ENCODE measurements at regions not wholly inside any gene's neighbourhood (a gene's known extent, or its start where the extent isn't known, plus 50 kb on each side); places are given as distances from the start of the nearest gene placed in this dataset.

DNA sequence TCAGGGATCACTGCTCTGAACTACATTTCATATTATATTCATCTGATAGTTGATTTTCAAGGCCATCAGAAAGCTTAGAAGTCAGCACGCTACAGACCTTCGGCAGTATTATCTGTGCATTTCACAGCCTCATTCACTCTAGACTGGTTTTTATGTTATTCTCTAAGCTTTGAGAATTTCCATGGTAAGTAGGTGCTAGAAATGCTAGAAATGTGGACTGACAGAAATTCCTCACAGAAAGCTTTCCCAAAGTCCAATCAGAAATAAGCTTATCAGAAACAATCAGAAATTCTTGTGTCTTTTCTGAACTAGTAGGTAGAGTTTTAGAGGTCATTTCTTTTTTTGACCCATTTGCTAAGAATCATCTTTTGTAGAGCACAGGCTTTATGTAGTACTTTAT lies 176.6 kb downstream of the TMTC3 start:
- 81 to 96% (median 94%) methylated on average over 2 of the region's 2 CpGs for WGBS, 3 donors

DNA sequence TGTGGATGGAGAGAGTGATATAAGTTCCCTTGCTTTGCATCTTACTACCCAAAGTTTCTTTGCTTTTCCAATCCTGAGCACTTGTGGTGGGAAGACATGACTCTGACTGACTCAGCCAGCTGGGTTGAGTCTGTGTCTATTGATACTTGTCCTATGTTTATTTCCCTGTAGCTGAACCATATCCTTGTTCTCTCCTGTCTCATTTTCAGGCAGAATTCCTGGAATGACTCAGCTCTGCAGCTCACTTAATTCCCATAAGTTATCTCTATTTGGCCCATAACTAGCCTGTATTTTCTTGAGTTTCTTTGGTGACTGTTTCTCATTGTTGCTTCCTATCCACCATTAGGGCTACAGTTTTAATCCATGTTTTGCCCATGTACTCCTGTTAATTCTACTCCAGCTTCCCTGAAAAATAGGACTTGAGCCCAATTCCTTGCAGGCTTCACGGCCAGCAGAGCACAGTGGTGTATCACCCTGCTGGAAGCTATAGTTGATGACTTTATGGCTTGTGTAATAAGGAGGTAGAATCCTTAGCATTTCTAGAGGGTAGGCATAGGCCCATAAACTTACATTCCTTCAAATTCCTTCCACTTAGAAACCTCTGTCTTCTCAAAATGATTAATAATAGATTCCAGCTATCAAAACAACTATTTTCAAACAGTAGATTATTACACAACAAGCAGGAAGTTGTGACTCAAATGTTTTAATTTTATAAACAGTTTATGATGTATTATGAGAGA lies 183.1 kb downstream of the TMTC3 start:
- peak in 1 of 5 donors; percentile 12 for DNase-seq
- no peaks in the 10 kb centered on the region for H3K27me3 ChIP-seq
- WGBS, 3 donors = 4 to 19% (median 10%) methylated on average over 1 of the region's 1 CpG
- H3K9me3 ChIP-seq = no peaks in the 10 kb centered on the region
- H3K4me3 ChIP-seq = no peak overlapping the region
- intact Hi-C loops (cut with DNase I) = no loop called here
- peak overlapping the region in 1 of 2 donors; percentile 28 for H3K27ac ChIP-seq
- H3K36me3 ChIP-seq = no peaks in the 10 kb centered on the region
- H3K4me1 ChIP-seq (ENCODE audit: insufficient read depth) = peaks cover 6% of the 10 kb centered on the region
- no peak for TF ChIP-seq EP300 (IDR thresholded peaks at IDR 0.05)
- TF ChIP-seq, protein P1, sequence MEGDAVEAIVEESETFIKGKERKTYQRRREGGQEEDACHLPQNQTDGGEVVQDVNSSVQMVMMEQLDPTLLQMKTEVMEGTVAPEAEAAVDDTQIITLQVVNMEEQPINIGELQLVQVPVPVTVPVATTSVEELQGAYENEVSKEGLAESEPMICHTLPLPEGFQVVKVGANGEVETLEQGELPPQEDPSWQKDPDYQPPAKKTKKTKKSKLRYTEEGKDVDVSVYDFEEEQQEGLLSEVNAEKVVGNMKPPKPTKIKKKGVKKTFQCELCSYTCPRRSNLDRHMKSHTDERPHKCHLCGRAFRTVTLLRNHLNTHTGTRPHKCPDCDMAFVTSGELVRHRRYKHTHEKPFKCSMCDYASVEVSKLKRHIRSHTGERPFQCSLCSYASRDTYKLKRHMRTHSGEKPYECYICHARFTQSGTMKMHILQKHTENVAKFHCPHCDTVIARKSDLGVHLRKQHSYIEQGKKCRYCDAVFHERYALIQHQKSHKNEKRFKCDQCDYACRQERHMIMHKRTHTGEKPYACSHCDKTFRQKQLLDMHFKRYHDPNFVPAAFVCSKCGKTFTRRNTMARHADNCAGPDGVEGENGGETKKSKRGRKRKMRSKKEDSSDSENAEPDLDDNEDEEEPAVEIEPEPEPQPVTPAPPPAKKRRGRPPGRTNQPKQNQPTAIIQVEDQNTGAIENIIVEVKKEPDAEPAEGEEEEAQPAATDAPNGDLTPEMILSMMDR (IDR thresholded peaks at IDR 0.05) = no peak
- no peak for TF ChIP-seq POLR2A (IDR thresholded peaks at IDR 0.05)

More for the DNA sequence above, 176.6 kb downstream of the TMTC3 start:
- Histone ChIP-seq H3K4me3 (no peak overlapping the region), H3K27me3 (peaks cover 3% of the 10 kb centered on the region), H3K9me3 (no peaks in the 10 kb centered on the region), H3K27ac (no peak overlapping the region), H3K4me1 (ENCODE audit: insufficient read depth) (no peaks in the 10 kb centered on the region), H3K36me3 (no peaks in the 10 kb centered on the region)
- TF ChIP-seq EP300 (IDR thresholded peaks at IDR 0.05) (no peak), POLR2A (IDR thresholded peaks at IDR 0.05) (no peak)
- TF ChIP-seq, protein P1 (IDR thresholded peaks at IDR 0.05) = no peak
- DNase-seq = no peak
- intact Hi-C loops (cut with DNase I) = no loop called here

DNA sequence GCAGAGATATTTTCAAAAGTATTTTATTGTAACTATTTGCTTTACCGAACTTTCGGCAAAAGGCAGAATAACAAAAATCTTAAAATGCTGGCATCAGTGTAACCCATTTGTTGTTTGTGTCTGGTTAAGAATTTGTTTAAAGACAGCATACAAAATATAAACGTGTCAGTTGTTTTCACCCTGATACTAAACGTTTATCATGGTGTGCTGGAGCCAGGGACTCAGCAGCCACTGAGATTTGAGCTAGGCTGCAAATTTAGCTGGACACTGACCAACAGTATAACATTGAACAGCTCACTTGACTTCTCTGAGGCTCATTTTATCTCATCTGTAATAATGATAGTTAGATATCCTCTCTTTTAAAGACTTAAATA lies 183.7 kb downstream of the TMTC3 start:
- no peak for TF ChIP-seq POLR2A (IDR thresholded peaks at IDR 0.05)
- TF ChIP-seq EP300 (IDR thresholded peaks at IDR 0.05) = no peak
- TF ChIP-seq, protein P1 (IDR thresholded peaks at IDR 0.05) = no peak
- H3K27me3 ChIP-seq = no peaks in the 10 kb centered on the region
- no peak overlapping the region for H3K4me3 ChIP-seq
- peaks cover 6% of the 10 kb centered on the region for H3K4me1 ChIP-seq (ENCODE audit: insufficient read depth)
- intact Hi-C loops (cut with DNase I) = no loop called here
- WGBS, 3 donors = 7 to 15% (median 7%) methylated on average over 4 of the region's 4 CpGs
- no peaks in the 10 kb centered on the region for H3K9me3 ChIP-seq
- no peak for DNase-seq
- H3K27ac ChIP-seq = peak overlapping the region in 1 of 2 donors; percentile 14
- no peaks in the 10 kb centered on the region for H3K36me3 ChIP-seq

DNA sequence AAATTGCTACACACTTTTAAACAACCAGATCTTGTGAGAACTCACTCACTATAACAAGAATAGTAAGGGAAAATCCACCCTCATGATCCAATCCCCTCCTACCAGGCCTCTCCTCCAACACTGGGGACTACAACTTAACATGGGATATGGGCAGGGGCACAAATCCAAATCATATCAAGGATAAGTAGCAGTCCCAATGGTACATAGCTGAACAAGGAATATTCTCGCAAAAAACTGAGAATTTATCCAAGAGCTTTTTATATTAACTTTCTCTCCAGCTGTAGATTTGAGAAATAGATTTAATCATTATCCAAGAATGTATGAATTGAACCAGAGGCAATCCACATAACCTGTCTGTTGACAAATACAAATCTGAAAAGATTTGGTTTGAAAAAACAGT lies 185.2 kb downstream of the TMTC3 start:
- Histone ChIP-seq H3K9me3 (no peaks in the 10 kb centered on the region), H3K4me1 (ENCODE audit: insufficient read depth) (peaks cover 6% of the 10 kb centered on the region), H3K4me3 (no peak overlapping the region), H3K27me3 (no peaks in the 10 kb centered on the region), H3K36me3 (no peaks in the 10 kb centered on the region), H3K27ac (no peak overlapping the region)
- WGBS, 3 donors = 94 to 98% (median 96%) methylated on average over 1 of the region's 1 CpG
- intact Hi-C loops (cut with DNase I) = no loop called here
- DNase-seq = no peak
- TF ChIP-seq POLR2A (IDR thresholded peaks at IDR 0.05) (no peak), EP300 (IDR thresholded peaks at IDR 0.05) (no peak)
- TF ChIP-seq, protein P1 (IDR thresholded peaks at IDR 0.05) = no peak
